ENCODE measurements at regions not wholly inside any gene's neighbourhood (a gene's known extent, or its start where the extent isn't known, plus 50 kb on each side); places are given as distances from the start of the nearest gene placed in this dataset.

GRCh38 chr4:187190390-187190789 lies 466.7 kb upstream of the FAT1 start:
- no peak for DNase-seq (ENCODE audit: insufficient read length, low spot score)
- FAIRE-seq = no peak
- no peak for TF ChIP-seq CTCF (IDR thresholded peaks at IDR 0.05; ENCODE audit: insufficient read depth, missing control alignments)

- DNase-seq (ENCODE audit: insufficient read length, low spot score) (no peak), FAIRE-seq (no peak)
- TF ChIP-seq CTCF (IDR thresholded peaks at IDR 0.05; ENCODE audit: insufficient read depth, missing control alignments) = no peak
Measured at GRCh38 chr4:187191676-187192075, 468.0 kb upstream of the FAT1 start.

- FAIRE-seq (no peak), DNase-seq (ENCODE audit: insufficient read length, low spot score) (no peak)
- TF ChIP-seq CTCF (IDR thresholded peaks at IDR 0.05; ENCODE audit: insufficient read depth, missing control alignments) = no peak
Measured at GRCh38 chr4:187192266-187192665, 468.6 kb upstream of the FAT1 start.

GRCh38 chr4:187193141-187193540 lies 469.5 kb upstream of the FAT1 start:
- FAIRE-seq (no peak), DNase-seq (ENCODE audit: insufficient read length, low spot score) (no peak)
- no peak for TF ChIP-seq CTCF (IDR thresholded peaks at IDR 0.05; ENCODE audit: insufficient read depth, missing control alignments)

GRCh38 chr4:187204389-187204918 lies 480.8 kb upstream of the FAT1 start:
- FAIRE-seq (no peak), DNase-seq (ENCODE audit: insufficient read length, low spot score) (no peak)
- TF ChIP-seq CTCF (IDR thresholded peaks at IDR 0.05; ENCODE audit: insufficient read depth, missing control alignments) = no peak

GRCh38 chr4:187207931-187208330 lies 484.3 kb upstream of the FAT1 start:
- DNase-seq (ENCODE audit: insufficient read length, low spot score) (no peak), FAIRE-seq (no peak)
- TF ChIP-seq CTCF (IDR thresholded peaks at IDR 0.05; ENCODE audit: insufficient read depth, missing control alignments) = no peak

GRCh38 chr4:187208651-187209050 lies 485.0 kb upstream of the FAT1 start:
- TF ChIP-seq CTCF (IDR thresholded peaks at IDR 0.05; ENCODE audit: insufficient read depth, missing control alignments) = no peak
- no peak for FAIRE-seq
- no peak for DNase-seq (ENCODE audit: insufficient read length, low spot score)
